SK-N-SH (cell line): ENCODE measurements at regions not wholly inside any gene's neighbourhood (a gene's known extent, or its start where the extent isn't known, plus 50 kb on each side); places are given as distances from the start of the nearest gene placed in this dataset.

Experiments used
- CTCF ChIA-PET: fragments of 300-600, 350-600 bp; formaldehyde crosslinking; extraction: SDS; loops from one replicate; lab custom pipeline; 2021; lab: Yijun Ruan, JAX
- POLR2A ChIA-PET: fragments of 350-600 bp; sonication (Branson Sonifier 250); formaldehyde crosslinking; extraction: SDS; loops from one replicate; lab custom pipeline; 2020; ENCODE audit warnings: antibody characterized with exemption, inconsistent platforms; lab: Yijun Ruan, JAX
- DNase-seq: peaks from one replicate; pipeline ENCODE4 v3.0.0; 2012
- H2AFZ ChIP-seq: fragments of 200-600 bp; sonication (generic); 2 replicates; pipeline ENCODE4 v1.8.1; 2016; ENCODE audit warnings: antibody characterized with exemption, mild to moderate bottlenecking, low read depth
- H3F3A ChIP-seq: fragments of 200-600 bp; sonication (generic); replicated peaks from 2 replicates; pipeline ENCODE3; 2016; ENCODE audit warnings: antibody characterized with exemption, mild to moderate bottlenecking; ENCODE audit not compliant: insufficient read depth
- H3K27ac ChIP-seq, 2 experiments: fragments of 200-500 bp in 1 of 2; fragments of 200-600 bp in 1 of 2; sonication (Bioruptor generic) in 1 of 2; sonication (generic), shearing (Covaris generic) in 1 of 2; 2 replicates each; pipeline versions ENCODE4 v1.5.1 to v1.6.1; 2014 to 2016; ENCODE audit warnings: low read depth in 2 of 2, inconsistent platforms in 1 of 2, low read length in 1 of 2, mild to moderate bottlenecking in 1 of 2, mixed read lengths in 1 of 2
- H3K27me3 ChIP-seq: fragments of 200-600 bp; sonication (generic), shearing (Covaris generic); 2 replicates; pipeline ENCODE4 v1.6.1; 2016; ENCODE audit warnings: mixed run types; ENCODE audit not compliant: insufficient read depth
- H3K36me3 ChIP-seq, 2 experiments: fragments of 200-500 bp in 1 of 2; fragments of 200-600 bp in 1 of 2; sonication (Bioruptor generic) in 1 of 2; sonication (generic) in 1 of 2; replicated peaks in 1 of 2; 2 replicates each; pipeline versions ENCODE3 to v1.5.1; 2014 to 2016; ENCODE audit warnings: low read length in 1 of 2, mild to moderate bottlenecking in 1 of 2; ENCODE audit not compliant: insufficient read depth in 2 of 2, control insufficient read depth in 1 of 2
- H3K4me1 ChIP-seq, 2 experiments: fragments of 200-500 bp in 1 of 2; fragments of 200-600 bp in 1 of 2; sonication (Bioruptor generic) in 1 of 2; sonication (generic), shearing (Covaris generic) in 1 of 2; 2 replicates each; pipeline versions ENCODE4 v1.5.1 to v1.6.1; 2014 to 2016; ENCODE audit warnings: low read depth in 1 of 2, low read length in 1 of 2, mixed run types in 1 of 2; ENCODE audit not compliant: insufficient read depth in 2 of 2, control insufficient read depth in 1 of 2
- H3K4me2 ChIP-seq: fragments of 200-600 bp; sonication (generic), shearing (Covaris generic); 2 replicates; pipeline ENCODE4 v1.6.1; 2017; ENCODE audit warnings: mixed run types
- H3K4me3 ChIP-seq, 2 experiments: fragments of 200-500 bp in 1 of 2; fragments of 200-600 bp in 1 of 2; sonication (Bioruptor generic) in 1 of 2; sonication (generic), shearing (Covaris generic) in 1 of 2; 2 replicates each; pipeline versions ENCODE4 v1.5.1 to v1.8.1; 2014 to 2016; ENCODE audit warnings: low read depth in 2 of 2, inconsistent platforms in 1 of 2, low read length in 1 of 2, mild to moderate bottlenecking in 1 of 2, mixed read lengths in 1 of 2, moderate library complexity in 1 of 2
- H3K79me2 ChIP-seq: fragments of 200-600 bp; sonication (generic); 2 replicates; pipeline ENCODE4 v1.8.1; 2017; ENCODE audit warnings: mild to moderate bottlenecking; ENCODE audit not compliant: insufficient read depth
- H3K9ac ChIP-seq: fragments of 200-600 bp; sonication (generic); 2 replicates; pipeline ENCODE4 v1.6.1; 2017; ENCODE audit warnings: mixed run types
- H3K9me2 ChIP-seq: fragments of 200-600 bp; sonication (generic); 2 replicates; pipeline ENCODE4 v1.6.1; 2017; ENCODE audit warnings: mixed run types
- H3K9me3 ChIP-seq: fragments of 200-600 bp; sonication (generic); 2 replicates; pipeline ENCODE4 v1.6.1; 2017; ENCODE audit warnings: mixed run types, mild to moderate bottlenecking, moderate library complexity
- H4K20me1 ChIP-seq: fragments of 200-600 bp; sonication (generic); 2 replicates; pipeline ENCODE4 v1.6.1; 2017; ENCODE audit warnings: mild to moderate bottlenecking, mixed run types; ENCODE audit not compliant: insufficient read depth
- EP300 ChIP-seq, 2 experiments: IDR thresholded peaks; 2 replicates each; pipeline versions ENCODE4 v1.4.0 to v1.6.1; 2012; ENCODE audit warnings: borderline replicate concordance in 1 of 2, low read depth in 1 of 2, low read length in 1 of 2
- GATA2 ChIP-seq: sonication (generic); formaldehyde crosslinking; IDR thresholded peaks from 2 replicates; pipeline ENCODE4 v1.5.0; 2020; ENCODE audit warnings: mild to moderate bottlenecking, missing genetic modification reagents
- MEF2A ChIP-seq: IDR thresholded peaks from 2 replicates; pipeline ENCODE4 v1.4.0; 2012; ENCODE audit warnings: low read depth, borderline replicate concordance
- MXI1 ChIP-seq: IDR thresholded peaks from 2 replicates; pipeline ENCODE4 v1.6.1; 2012; ENCODE audit warnings: mild to moderate bottlenecking, low read depth, low read length, improper control_type of control experiment
- NFIC ChIP-seq: IDR thresholded peaks from 2 replicates; pipeline ENCODE4 v1.4.0; 2012; ENCODE audit warnings: borderline replicate concordance
- NRF1 ChIP-seq: IDR thresholded peaks from 2 replicates; pipeline ENCODE4 v1.6.1; 2012; ENCODE audit warnings: low read depth, mild to moderate bottlenecking, low read length
- POLR2AphosphoS5 ChIP-seq: IDR thresholded peaks from 2 replicates; pipeline ENCODE4 v1.6.1; 2012; ENCODE audit warnings: low read depth, low read length
- RFX5 ChIP-seq: IDR thresholded peaks from 2 replicates; pipeline ENCODE4 v1.6.1; 2012; ENCODE audit warnings: mild to moderate bottlenecking, improper control_type of control experiment, low read length
- TAF1 ChIP-seq: IDR thresholded peaks from 2 replicates; pipeline ENCODE4 v1.6.1; 2012; ENCODE audit warnings: low read depth, mild to moderate bottlenecking, low read length, moderate library complexity, borderline replicate concordance
- TCF12 ChIP-seq: IDR thresholded peaks from 2 replicates; pipeline ENCODE4 v1.4.0; 2012
- TEAD4 ChIP-seq: IDR thresholded peaks from 2 replicates; pipeline ENCODE4 v1.4.0; 2012; ENCODE audit warnings: mild to moderate bottlenecking, borderline replicate concordance; ENCODE audit not compliant: insufficient read depth
- YY1 ChIP-seq: IDR thresholded peaks from 2 replicates; pipeline ENCODE4 v1.4.0; 2012; ENCODE audit warnings: low read depth, mild to moderate bottlenecking
- WGBS: methylation state at CpG from one replicate; pipeline ENCODE4 v1.1.6; 2017; ENCODE audit warnings: low lambda C conversion rate; 5-methylcytosine and 5-hydroxymethylcytosine counted together
- TF ChIP-seq, protein P1 (sequence below): fragments of 150-350 bp; IDR thresholded peaks from 2 replicates; pipeline ENCODE4 v1.6.1; 2016; ENCODE audit warnings: mild to moderate bottlenecking, low read depth, low read length
- TF ChIP-seq, protein P2 (sequence below): fragments of 200-600 bp; sonication (generic); IDR thresholded peaks from 2 replicates; pipeline ENCODE4 v1.6.1; 2017; ENCODE audit warnings: antibody characterized with exemption, mild to moderate bottlenecking, moderate library complexity
- TF ChIP-seq, protein P3 (sequence below): IDR thresholded peaks from 2 replicates; pipeline ENCODE4 v1.4.0; 2012; ENCODE audit warnings: low read depth, borderline replicate concordance
- TF ChIP-seq, protein P4 (sequence below): IDR thresholded peaks from 2 replicates; pipeline ENCODE4 v1.4.0; 2012; ENCODE audit warnings: low read depth, borderline replicate concordance
- TF ChIP-seq, protein P5 (sequence below): fragments of 150-350 bp; IDR thresholded peaks from 2 replicates; pipeline ENCODE4 v1.6.1; 2017; ENCODE audit warnings: antibody characterized with exemption, low read length, low read depth, borderline replicate concordance

DNA sequence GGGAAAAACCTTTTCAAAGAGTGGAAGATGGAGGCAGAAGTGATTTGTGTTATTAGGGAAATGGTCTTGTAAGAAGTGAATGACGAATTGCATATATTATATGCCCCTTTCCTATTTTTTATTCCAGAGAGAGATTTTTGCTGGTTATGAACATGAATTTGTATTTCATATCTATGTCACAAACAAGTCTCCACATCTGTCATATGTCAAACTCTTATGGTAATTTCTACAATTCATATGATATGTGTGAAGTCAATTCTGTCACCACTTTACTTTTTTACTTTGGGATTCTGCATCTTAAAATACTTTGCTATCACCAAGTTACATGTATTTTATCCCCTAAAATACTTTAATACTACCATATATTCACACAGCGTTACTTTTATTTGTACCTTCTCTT lies 594.2 kb upstream of the ARPP21 start:
- no peaks in the 10 kb centered on the region for H3F3A ChIP-seq
- CTCF ChIA-PET, result no interaction called here
- H3K79me2 ChIP-seq, result no peaks in the 10 kb centered on the region
- no peaks in the 10 kb centered on the region for H3K9me2 ChIP-seq
- H4K20me1 ChIP-seq, result no peaks in the 10 kb centered on the region
- H2AFZ ChIP-seq, result no peak overlapping the region
- no peak overlapping the region for H3K4me2 ChIP-seq
- no peak overlapping the region for H3K27ac ChIP-seq
- TF ChIP-seq TCF12, result no peak
- no peaks in the 10 kb centered on the region for H3K4me1 ChIP-seq
- H3K9me3 ChIP-seq, result no peaks in the 10 kb centered on the region
- no peaks in the 10 kb centered on the region for H3K36me3 ChIP-seq
- DNase-seq, result no peak
- POLR2A ChIA-PET, result no interaction called here
- no peak overlapping the region for H3K9ac ChIP-seq
- no peaks in the 10 kb centered on the region for H3K27me3 ChIP-seq
- WGBS, result 35% methylated on average over 2 of the region's 2 CpGs
- no peak overlapping the region for H3K4me3 ChIP-seq

DNA sequence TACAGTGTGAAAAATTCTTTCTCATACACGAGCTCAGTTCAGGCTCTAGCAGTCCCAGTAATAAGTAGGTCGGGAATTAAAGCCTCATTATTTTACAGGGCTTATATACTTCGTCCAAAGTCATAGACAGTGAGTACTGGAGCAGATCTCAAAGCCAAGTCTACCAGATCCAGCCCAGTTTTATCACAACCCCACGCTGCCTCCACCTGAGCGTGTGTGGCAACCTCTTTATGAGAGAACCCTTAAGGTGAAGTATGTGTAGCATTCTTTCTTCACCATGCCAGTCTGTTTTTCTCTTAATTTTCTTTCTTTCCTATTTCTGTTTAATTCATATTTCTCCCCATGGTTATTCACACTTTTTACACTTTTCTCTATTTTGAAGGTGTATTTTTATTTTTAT lies 574.6 kb upstream of the ARPP21 start:
- WGBS, result 12% methylated on average over 5 of the region's 5 CpGs
- DNase-seq, result no peak
- no peaks in the 10 kb centered on the region for H3K4me1 ChIP-seq
- ChIA-PET POLR2A (no interaction called here), CTCF (no interaction called here)
- no peaks in the 10 kb centered on the region for H3K9me3 ChIP-seq
- H3K36me3 ChIP-seq, result no peaks in the 10 kb centered on the region
- H2AFZ ChIP-seq, result no peak overlapping the region
- H3K79me2 ChIP-seq, result no peaks in the 10 kb centered on the region
- H3K4me2 ChIP-seq, result no peak overlapping the region
- H4K20me1 ChIP-seq, result no peaks in the 10 kb centered on the region
- H3K27me3 ChIP-seq, result no peaks in the 10 kb centered on the region
- TF ChIP-seq RFX5 (no peak), NRF1 (no peak), EP300 (IDR thresholded peaks at IDR 0.05; ENCODE audit: borderline replicate concordance in 1 of 2, low read depth in 1 of 2, low read length in 1 of 2) (no peak), POLR2AphosphoS5 (no peak), TEAD4 (no peak), YY1 (no peak), GATA2 (CRISPR knock-in tag) (no peak), MEF2A (no peak), TAF1 (no peak), NFIC (no peak), MXI1 (no peak)
- TF ChIP-seq, protein P1, sequence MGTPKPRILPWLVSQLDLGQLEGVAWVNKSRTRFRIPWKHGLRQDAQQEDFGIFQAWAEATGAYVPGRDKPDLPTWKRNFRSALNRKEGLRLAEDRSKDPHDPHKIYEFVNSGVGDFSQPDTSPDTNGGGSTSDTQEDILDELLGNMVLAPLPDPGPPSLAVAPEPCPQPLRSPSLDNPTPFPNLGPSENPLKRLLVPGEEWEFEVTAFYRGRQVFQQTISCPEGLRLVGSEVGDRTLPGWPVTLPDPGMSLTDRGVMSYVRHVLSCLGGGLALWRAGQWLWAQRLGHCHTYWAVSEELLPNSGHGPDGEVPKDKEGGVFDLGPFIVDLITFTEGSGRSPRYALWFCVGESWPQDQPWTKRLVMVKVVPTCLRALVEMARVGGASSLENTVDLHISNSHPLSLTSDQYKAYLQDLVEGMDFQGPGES, result no peak
- TF ChIP-seq, protein P2, sequence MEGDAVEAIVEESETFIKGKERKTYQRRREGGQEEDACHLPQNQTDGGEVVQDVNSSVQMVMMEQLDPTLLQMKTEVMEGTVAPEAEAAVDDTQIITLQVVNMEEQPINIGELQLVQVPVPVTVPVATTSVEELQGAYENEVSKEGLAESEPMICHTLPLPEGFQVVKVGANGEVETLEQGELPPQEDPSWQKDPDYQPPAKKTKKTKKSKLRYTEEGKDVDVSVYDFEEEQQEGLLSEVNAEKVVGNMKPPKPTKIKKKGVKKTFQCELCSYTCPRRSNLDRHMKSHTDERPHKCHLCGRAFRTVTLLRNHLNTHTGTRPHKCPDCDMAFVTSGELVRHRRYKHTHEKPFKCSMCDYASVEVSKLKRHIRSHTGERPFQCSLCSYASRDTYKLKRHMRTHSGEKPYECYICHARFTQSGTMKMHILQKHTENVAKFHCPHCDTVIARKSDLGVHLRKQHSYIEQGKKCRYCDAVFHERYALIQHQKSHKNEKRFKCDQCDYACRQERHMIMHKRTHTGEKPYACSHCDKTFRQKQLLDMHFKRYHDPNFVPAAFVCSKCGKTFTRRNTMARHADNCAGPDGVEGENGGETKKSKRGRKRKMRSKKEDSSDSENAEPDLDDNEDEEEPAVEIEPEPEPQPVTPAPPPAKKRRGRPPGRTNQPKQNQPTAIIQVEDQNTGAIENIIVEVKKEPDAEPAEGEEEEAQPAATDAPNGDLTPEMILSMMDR, result no peak
- TF ChIP-seq, protein P3, sequence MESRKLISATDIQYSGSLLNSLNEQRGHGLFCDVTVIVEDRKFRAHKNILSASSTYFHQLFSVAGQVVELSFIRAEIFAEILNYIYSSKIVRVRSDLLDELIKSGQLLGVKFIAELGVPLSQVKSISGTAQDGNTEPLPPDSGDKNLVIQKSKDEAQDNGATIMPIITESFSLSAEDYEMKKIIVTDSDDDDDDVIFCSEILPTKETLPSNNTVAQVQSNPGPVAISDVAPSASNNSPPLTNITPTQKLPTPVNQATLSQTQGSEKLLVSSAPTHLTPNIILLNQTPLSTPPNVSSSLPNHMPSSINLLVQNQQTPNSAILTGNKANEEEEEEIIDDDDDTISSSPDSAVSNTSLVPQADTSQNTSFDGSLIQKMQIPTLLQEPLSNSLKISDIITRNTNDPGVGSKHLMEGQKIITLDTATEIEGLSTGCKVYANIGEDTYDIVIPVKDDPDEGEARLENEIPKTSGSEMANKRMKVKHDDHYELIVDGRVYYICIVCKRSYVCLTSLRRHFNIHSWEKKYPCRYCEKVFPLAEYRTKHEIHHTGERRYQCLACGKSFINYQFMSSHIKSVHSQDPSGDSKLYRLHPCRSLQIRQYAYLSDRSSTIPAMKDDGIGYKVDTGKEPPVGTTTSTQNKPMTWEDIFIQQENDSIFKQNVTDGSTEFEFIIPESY, result no peak
- TF ChIP-seq, protein P4, sequence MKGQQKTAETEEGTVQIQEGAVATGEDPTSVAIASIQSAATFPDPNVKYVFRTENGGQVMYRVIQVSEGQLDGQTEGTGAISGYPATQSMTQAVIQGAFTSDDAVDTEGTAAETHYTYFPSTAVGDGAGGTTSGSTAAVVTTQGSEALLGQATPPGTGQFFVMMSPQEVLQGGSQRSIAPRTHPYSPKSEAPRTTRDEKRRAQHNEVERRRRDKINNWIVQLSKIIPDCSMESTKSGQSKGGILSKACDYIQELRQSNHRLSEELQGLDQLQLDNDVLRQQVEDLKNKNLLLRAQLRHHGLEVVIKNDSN, result no peak
- TF ChIP-seq, protein P5, sequence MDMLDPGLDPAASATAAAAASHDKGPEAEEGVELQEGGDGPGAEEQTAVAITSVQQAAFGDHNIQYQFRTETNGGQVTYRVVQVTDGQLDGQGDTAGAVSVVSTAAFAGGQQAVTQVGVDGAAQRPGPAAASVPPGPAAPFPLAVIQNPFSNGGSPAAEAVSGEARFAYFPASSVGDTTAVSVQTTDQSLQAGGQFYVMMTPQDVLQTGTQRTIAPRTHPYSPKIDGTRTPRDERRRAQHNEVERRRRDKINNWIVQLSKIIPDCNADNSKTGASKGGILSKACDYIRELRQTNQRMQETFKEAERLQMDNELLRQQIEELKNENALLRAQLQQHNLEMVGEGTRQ, result no peak
- H3F3A ChIP-seq, result no peaks in the 10 kb centered on the region
- H3K9me2 ChIP-seq, result no peaks in the 10 kb centered on the region
- no peak overlapping the region for H3K9ac ChIP-seq
- H3K27ac ChIP-seq, result no peak overlapping the region
- H3K4me3 ChIP-seq, result no peak overlapping the region
